ENCODE measurements at regions not wholly inside any gene's neighbourhood (a gene's known extent, or its start where the extent isn't known, plus 50 kb on each side); places are given as distances from the start of the nearest gene placed in this dataset.

- DNase-seq (ENCODE audit: low read depth) = no peak
Observed at GRCh38 chr2:239715606-239716005, 309.5 kb downstream of the NDUFA10 start.

DNA sequence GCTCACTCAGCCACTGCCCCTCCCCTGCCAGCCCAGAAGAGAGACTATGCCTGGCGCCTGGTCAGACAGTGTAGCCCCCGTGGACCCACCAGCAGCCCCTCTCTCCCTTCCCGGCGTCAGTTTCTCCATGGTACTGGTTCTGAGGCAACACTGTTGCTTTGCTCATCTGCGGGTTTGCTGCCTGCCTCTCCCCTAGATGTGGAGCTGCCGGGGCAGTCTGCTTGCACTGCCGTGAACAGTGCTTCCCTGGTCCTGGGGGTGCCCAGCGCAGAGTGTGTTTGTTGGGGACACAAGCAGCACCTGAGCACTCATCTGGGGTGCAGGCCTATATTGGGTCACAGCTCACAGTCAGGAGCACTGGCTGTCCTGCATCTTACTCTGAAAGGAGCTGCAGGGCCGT is 309.9 kb downstream of the NDUFA10 start:
- no peak for DNase-seq (ENCODE audit: low read depth)

- DNase-seq (ENCODE audit: low read depth) = no peak
Observed at GRCh38 chr2:239714116-239714515, 311.0 kb downstream of the NDUFA10 start.

GRCh38 chr2:239712755-239713154 is 311.9 kb upstream of the HDAC4 start:
- no peak for DNase-seq (ENCODE audit: low read depth)

DNA sequence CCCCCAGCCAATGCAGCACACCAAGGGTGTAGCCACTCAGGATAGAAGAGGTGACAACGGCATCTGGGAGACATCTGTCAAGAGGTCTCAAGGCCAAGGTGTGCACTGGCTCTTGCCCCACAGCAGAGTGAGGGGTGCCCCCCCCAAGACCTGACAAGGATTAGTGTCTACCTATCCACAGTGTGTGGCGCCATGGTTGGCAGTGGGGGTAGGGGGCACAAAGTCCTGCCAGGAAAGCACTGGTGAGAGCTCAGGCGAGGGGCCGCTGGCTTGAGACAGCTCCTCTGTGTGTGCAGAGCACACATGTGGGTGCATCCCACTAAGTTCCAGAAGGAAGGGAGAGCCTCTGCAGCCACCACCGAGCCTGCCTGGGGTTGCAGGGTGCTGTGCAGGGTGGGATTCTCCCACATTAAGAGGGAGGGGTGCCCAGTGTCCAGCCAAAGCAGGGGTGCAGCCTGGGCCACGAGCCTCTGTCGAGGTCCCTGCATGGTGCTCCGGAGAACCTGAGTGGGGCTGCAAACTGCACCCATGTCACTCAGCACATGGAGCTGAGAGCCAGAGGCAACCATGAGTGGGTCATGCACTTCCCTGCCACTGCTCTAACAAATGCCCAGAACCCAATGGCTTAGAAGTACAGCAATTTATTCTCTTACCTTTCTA is 311.2 kb upstream of the HDAC4 start:
- no peak for DNase-seq (ENCODE audit: low read depth)

DNA sequence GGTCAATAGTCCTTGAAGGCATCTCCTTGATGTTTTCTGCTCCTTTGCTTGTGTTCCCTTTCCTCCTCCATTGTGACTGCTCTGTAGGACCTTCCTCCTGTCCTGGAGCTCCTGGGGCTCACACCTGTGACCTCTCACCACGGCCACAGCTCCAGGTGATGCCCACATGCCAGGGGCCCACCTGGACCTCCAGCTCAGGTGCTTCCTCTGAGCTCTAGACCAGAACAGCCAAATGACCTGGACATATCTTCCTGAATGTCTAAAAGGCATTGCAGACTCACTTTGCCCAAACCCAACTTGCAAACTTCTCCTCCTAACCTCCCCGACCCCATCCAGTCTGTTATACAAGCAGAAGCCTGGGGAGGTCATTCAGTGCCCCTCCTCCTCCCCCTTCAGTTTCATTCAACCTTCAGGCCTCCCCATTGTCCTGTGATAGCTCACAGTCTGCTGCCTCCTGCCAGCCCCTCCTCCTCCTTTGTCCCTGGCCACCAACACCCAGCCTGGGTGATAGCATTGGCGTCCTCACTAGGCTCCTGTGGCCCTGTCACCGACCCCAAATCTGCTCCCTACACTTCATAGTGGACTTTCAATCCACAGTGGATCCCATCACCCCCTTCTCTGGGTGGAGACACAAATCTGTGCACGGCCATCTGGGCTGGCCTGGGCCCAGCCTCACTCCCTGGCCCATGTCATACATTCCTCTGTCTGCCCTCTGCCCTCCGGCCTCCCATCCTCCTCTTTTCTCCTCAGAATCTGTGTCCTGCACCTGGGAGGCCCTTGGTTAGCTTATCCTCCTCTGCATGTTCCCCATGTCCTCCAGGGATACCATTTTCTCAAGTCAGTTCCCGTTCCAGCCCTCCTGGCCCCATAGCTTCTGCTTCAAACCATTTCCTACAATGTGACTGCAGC is 310.4 kb upstream of the HDAC4 start:
- DNase-seq (ENCODE audit: low read depth) = no peak

- no peak for DNase-seq (ENCODE audit: low read depth)
Observed at GRCh38 chr2:239706367-239706766, 305.5 kb upstream of the HDAC4 start.

DNA sequence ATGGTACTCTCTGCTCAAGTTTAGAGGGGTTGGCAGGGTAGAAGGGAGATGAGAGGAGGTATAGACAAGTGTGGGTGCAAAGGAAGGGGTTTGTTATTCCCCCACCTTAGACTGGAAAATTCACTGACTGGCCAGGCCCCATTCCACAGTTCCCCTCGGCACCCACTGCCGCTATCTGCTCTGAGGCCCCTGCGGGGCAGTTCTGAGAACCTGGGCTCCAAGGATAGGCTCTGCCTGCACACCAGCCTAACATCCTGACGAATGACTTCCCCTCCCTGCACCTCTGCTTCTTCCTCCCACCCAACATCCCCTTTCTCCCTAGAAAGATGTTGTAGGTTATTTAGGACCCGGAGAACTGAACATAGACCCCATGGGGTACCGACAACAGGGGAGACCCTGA is 303.9 kb upstream of the HDAC4 start:
- DNase-seq (ENCODE audit: low read depth) = no peak

- DNase-seq (ENCODE audit: low read depth) = no peak
Observed at GRCh38 chr2:239703834-239704233, 303.0 kb upstream of the HDAC4 start.

DNA sequence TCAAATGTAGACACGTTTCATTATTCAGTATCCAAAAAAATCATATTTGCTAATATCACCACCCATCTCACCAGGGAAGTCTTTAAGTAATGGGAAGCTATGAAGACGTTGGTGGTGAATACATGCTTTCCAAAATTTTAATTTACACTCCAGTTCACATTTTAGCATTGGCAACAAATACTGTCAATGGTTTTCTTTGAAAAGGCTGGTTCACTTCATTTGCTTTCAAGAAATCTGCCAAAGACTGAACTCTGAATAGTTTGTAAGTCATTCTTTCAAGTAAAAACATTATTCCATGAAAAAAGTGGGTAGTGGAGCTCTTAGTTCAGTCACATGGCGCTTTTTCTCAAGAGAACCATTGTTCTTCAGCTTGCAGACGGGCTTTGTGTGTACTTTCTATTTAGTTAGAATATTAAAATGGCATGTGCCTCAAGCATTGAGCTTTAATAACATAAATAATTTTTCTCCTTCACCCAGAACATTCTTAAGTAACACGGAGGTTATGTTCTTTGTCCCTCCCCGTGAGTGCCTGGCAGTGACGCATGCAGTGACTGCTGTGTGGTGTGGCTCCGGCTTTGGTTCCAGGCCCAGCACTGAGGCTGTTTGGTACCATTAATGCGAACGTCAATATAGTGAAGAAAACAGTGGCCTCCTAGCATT is 300.0 kb upstream of the HDAC4 start:
- DNase-seq (ENCODE audit: low read depth) = no peak

DNA sequence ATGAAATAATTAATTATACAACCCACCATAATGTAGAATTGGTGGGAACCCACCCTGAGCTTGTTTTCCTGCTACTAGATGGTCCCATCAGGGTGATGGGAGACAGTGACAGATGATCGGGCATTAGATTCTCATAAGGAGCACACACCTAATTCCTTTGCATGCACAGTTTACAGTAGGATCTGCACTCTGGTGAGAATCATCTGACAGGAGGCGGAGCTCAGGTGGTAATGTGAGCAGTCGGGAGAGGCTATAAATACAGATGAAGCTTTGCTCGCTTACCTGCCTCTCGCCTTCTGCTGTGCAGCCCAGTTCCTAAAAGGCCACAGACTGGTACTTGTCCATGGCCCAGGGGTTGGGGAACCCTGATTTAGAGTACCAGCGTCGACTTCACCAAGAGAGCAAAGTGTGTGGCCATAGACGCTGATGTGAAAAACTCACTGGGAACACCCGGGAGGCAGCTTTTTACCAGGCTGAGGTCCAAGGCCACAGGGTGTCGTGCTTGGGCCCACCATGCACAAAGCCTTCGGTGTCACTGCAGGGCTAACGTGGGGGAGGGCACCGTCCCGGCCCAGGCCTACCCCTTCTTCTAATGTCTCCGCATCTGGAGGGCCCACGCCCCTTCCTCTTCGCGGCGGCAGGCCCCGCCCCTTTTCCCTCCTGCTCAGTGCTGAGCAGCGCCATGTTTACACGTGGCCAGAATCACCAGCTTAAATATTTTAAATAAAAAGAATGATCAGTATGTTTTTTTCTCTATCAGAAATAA is 296.8 kb upstream of the HDAC4 start:
- DNase-seq (ENCODE audit: low read depth) = no peak

GRCh38 chr2:239696559-239697207 is 295.9 kb upstream of the HDAC4 start:
- no peak for DNase-seq (ENCODE audit: low read depth)

GRCh38 chr2:239695728-239696240 is 295.0 kb upstream of the HDAC4 start:
- no peak for DNase-seq (ENCODE audit: low read depth)

DNA sequence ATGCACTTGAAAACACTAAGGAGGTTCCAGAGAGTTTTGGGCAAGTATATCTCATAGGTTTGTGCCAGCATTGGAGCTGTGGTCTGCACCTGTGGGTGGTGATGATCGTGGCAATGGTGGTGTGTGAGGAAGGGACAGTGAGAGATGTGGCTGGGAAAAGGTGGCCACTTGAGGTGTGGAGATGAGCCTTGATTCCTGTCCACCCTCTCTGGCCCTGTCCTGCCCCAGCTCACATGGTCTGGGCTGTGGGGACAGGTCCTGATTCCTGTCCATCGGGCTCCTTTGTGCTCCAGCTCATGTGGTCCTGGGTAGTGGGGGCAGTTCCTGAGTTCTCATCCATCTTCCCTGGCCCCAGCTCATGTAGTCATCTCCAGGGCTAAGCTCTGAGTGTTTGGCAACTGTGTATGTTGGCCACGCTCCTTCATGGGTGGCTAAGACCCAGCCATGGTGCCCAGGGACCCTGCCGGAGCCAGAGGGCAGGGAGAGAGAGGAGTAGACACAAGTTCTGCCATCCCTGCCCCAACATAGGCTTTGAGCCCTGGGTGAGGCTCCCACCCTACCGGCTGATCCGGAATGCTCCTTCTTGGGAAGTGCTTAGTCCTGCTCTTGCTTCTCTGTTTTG is 294.4 kb upstream of the HDAC4 start:
- DNase-seq (ENCODE audit: low read depth) = no peak

GRCh38 chr2:239694487-239694886 is 293.7 kb upstream of the HDAC4 start:
- DNase-seq (ENCODE audit: low read depth) = no peak

DNA sequence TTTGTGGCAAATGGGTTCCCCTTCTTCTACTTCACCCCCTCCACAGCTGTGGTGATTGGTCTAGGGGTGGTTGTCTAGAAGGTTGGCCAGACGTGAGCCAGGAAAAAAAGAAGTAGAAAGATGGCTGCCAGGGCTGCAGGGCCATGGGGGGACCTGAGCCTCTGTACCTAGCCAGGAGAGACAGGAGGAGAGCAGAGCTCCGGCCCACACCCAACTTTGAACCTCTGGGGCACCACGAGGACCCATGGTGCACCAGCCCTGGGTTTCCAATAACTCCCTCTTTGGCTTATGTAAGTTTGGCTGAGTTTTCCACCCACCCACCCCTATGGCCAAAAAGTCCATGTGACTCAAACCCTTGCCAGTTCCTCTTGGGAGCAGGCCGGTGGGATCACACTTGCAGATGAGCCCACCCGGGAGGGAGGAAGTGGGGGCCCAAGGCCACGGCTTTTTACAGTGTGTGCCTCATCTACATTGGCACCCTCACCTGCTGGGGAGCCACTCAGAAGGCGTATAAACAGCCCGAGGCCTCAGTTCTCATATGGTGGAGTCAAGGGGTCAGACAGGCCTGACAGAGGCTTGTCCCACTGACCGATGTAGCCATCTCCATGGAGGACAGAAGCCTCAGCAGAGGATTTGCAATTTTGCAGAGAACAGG is 293.1 kb upstream of the HDAC4 start:
- no peak for DNase-seq (ENCODE audit: low read depth)

GRCh38 chr2:239693330-239693729 is 292.5 kb upstream of the HDAC4 start:
- no peak for DNase-seq (ENCODE audit: low read depth)

DNA sequence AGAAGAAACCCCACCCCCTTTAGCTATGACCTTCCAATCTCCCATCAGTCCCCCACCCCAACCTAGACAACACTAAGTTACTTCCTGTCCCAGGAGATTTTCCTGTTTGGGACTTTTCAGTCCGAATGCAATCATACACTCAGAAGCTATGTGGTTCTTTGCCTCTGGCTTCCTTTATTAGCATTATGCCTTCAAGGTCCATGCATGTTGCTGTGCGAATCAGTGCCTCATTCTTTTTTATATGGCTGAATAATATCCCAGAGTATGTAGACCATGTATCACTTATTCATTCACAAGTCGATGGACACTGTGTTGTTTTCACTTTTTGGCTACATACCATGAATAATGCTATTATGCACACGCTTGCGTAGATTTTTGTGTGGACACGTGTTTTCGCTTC is 292.1 kb upstream of the HDAC4 start:
- DNase-seq (ENCODE audit: low read depth) = no peak

DNA sequence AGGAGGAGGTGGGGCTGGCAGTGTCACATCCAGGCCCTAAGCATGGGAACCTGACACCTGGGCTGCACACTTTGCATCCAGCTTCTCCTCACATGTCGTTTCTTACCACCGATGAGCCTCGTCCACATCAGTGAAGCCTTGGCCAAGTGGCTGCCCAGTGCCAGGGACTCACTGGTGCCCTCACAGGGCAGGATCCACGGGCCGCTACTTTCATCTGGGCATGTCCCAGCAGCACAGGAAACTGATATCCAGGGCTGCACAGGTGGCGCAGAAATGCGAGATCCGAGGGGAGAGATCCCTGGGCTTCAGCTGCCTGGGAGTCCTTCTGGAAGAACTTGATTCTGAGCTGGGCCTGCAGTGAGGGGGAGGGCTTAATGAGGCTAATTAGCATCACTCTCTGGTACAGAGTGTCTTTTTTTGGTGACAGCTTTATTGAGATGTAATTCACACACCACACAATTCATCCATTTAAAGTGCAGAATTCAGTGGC is 291.6 kb upstream of the HDAC4 start:
- DNase-seq (ENCODE audit: low read depth) = no peak

DNA sequence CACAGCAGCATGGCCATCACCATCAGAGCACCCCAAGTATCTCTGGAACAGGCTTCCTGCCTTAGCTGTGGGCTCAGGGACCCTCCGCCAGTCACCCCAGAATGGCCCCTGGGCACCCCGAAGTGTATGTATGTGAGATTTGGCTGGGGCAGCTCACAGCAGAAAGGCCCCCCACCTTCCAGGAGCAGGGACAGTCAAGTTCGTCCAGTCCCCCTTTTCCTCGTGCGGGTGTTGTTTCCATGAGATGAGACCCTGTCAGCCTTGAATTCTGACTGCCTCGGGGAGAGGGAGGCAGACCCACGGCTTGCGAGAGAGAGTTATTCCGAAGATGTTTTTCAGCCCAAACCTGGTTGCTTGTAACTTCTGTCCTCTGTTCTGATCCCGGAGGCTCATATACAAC is 290.9 kb upstream of the HDAC4 start:
- no peak for DNase-seq (ENCODE audit: low read depth)
